IMR-90 (cell line): ENCODE measurements at regions not wholly inside any gene's neighbourhood (a gene's known extent, or its start where the extent isn't known, plus 50 kb on each side); places are given as distances from the start of the nearest gene placed in this dataset.

Experiments
- ATAC-seq: fragments of 200-7000 bp; cut with Tn5 transposase; 2 replicates; pipeline ENCODE4 v1.9.1; 2020; ENCODE audit warnings: low read depth, mild to moderate bottlenecking, moderate library complexity
- BruUV-seq: library from RNA; stranded (reverse); fragments of 400-500 nt; replicated peaks from 2 replicates; lab custom pipeline; 2021; lab: Mats Ljungman, UMichigan
- CTCF ChIA-PET: fragments of 300-600 bp; formaldehyde crosslinking; extraction: SDS; loops from one replicate; lab custom pipeline; 2021; ENCODE audit warnings: antibody characterized with exemption; lab: Yijun Ruan, JAX
- POLR2A ChIA-PET: fragments of 300-600 bp; sonication (Branson Sonifier 250); formaldehyde crosslinking; loops from one replicate; lab custom pipeline; 2022; ENCODE audit warnings: antibody characterized with exemption; ENCODE audit not compliant: unreplicated experiment; lab: Charles Lee
- DNase-seq: peaks from one replicate; pipeline ENCODE4 v3.0.0; 2013
- H2AFZ ChIP-seq: replicated peaks from 2 replicates; pipeline ENCODE3; 2013; ENCODE audit warnings: low read length, mild to moderate bottlenecking; ENCODE audit not compliant: poor library complexity
- H2AK5ac ChIP-seq: 2 replicates; pipeline ENCODE4 v1.6.1; 2013; ENCODE audit warnings: low read depth, low read length, inconsistent platforms
- H2AK9ac ChIP-seq: replicated peaks from 2 replicates; pipeline ENCODE3; 2013; ENCODE audit warnings: mild to moderate bottlenecking, low read depth, low read length, moderate library complexity; ENCODE audit not compliant: poor library complexity
- H2BK120ac ChIP-seq: 2 replicates; pipeline ENCODE4 v1.6.1; 2013; ENCODE audit warnings: low read depth, low read length, inconsistent platforms
- H2BK15ac ChIP-seq: 3 replicates; pipeline ENCODE4 v1.6.1; 2013; ENCODE audit warnings: low read depth, low read length, inconsistent platforms
- H2BK20ac ChIP-seq: 2 replicates; pipeline ENCODE4 v1.6.1; 2013; ENCODE audit warnings: low read depth, mild to moderate bottlenecking, inconsistent platforms, low read length, moderate library complexity
- H2BK5ac ChIP-seq: 2 replicates; pipeline ENCODE4 v1.6.1; 2013; ENCODE audit warnings: mild to moderate bottlenecking, low read depth, low read length, inconsistent platforms; ENCODE audit not compliant: poor library complexity, severe bottlenecking
- H3K14ac ChIP-seq: replicated peaks from 2 replicates; pipeline ENCODE4 v1.6.1; 2013; ENCODE audit warnings: low read depth, low read length, inconsistent platforms
- H3K18ac ChIP-seq: 2 replicates; pipeline ENCODE4 v1.6.1; 2013; ENCODE audit warnings: low read depth, low read length, control low read depth
- H3K23ac ChIP-seq: 2 replicates; pipeline ENCODE4 v1.6.1; 2013; ENCODE audit warnings: low read depth, low read length, inconsistent platforms
- H3K27ac ChIP-seq: 2 replicates; pipeline ENCODE4 v1.5.1; 2013; ENCODE audit warnings: mild to moderate bottlenecking, control low read depth, low read length; ENCODE audit not compliant: insufficient read depth
- H3K27me3 ChIP-seq: 2 replicates; pipeline ENCODE4 v1.6.1; 2013; ENCODE audit warnings: low read length; ENCODE audit not compliant: control insufficient read depth, insufficient read depth
- H3K36me3 ChIP-seq: 2 replicates; pipeline ENCODE4 v1.6.1; 2013; ENCODE audit warnings: low read length, mixed read lengths; ENCODE audit not compliant: control insufficient read depth, insufficient read depth
- H3K4ac ChIP-seq: 2 replicates; pipeline ENCODE4 v1.6.1; 2013; ENCODE audit warnings: low read depth, low read length, inconsistent platforms
- H3K4me1 ChIP-seq: 2 replicates; pipeline ENCODE4 v1.6.1; 2013; ENCODE audit warnings: low read length, mixed read lengths; ENCODE audit not compliant: control insufficient read depth, insufficient read depth
- H3K4me2 ChIP-seq: 2 replicates; pipeline ENCODE4 v1.6.1; 2013; ENCODE audit warnings: low read depth, mild to moderate bottlenecking, control low read depth, low read length, moderate library complexity
- H3K4me3 ChIP-seq: 2 replicates; pipeline ENCODE4 v1.5.1; 2013; ENCODE audit warnings: low read depth, mild to moderate bottlenecking, control low read depth, low read length, moderate library complexity; ENCODE audit not compliant: insufficient read depth
- H3K56ac ChIP-seq: 2 replicates; pipeline ENCODE4 v1.6.1; 2013; ENCODE audit warnings: low read length, inconsistent platforms; ENCODE audit not compliant: insufficient read depth; ENCODE audit errors: extremely low read depth
- H3K79me1 ChIP-seq, 2 experiments: 2 replicates each; pipeline ENCODE4 v1.6.1; 2013; ENCODE audit warnings: low read length in 2 of 2, inconsistent platforms in 1 of 2, low read depth in 1 of 2
- H3K9ac ChIP-seq: 2 replicates; pipeline ENCODE4 v1.6.1; 2013; ENCODE audit warnings: low read depth, low read length, control low read depth
- H3K9me1 ChIP-seq: 2 replicates; pipeline ENCODE4 v1.6.1; 2013; ENCODE audit warnings: low read length, inconsistent platforms; ENCODE audit not compliant: insufficient read depth
- H3K9me3 ChIP-seq: 2 replicates; pipeline ENCODE4 v1.6.1; 2013; ENCODE audit warnings: low read length; ENCODE audit not compliant: control insufficient read depth, insufficient read depth
- H4K20me1 ChIP-seq: 2 replicates; pipeline ENCODE4 v1.6.1; 2013; ENCODE audit warnings: low read length, inconsistent platforms; ENCODE audit not compliant: insufficient read depth
- H4K5ac ChIP-seq: 2 replicates; pipeline ENCODE4 v1.6.1; 2013; ENCODE audit warnings: mild to moderate bottlenecking, low read depth, low read length, control low read depth
- H4K8ac ChIP-seq, 2 experiments: 2 replicates each; pipeline ENCODE4 v1.6.1; 2013; ENCODE audit warnings: low read depth in 2 of 2, low read length in 2 of 2, control low read depth in 1 of 2, inconsistent platforms in 1 of 2
- H4K91ac ChIP-seq: 2 replicates; pipeline ENCODE4 v1.6.1; 2013; ENCODE audit warnings: low read depth, low read length, inconsistent platforms; ENCODE audit not compliant: insufficient read depth
- CEBPB ChIP-seq: IDR thresholded peaks from 2 replicates; pipeline ENCODE4 v1.6.1; 2012; ENCODE audit warnings: low read depth, low read length, improper control_type of control experiment
- CHD1 ChIP-seq: IDR thresholded peaks from 2 replicates; pipeline ENCODE4 v1.6.1; 2012; ENCODE audit warnings: low read depth, low read length, improper control_type of control experiment
- MAZ ChIP-seq: IDR thresholded peaks from 2 replicates; pipeline ENCODE4 v1.6.1; 2012; ENCODE audit warnings: low read depth, mild to moderate bottlenecking, low read length, improper control_type of control experiment, moderate library complexity, borderline replicate concordance
- MXI1 ChIP-seq: IDR thresholded peaks from 2 replicates; pipeline ENCODE4 v1.6.1; 2012; ENCODE audit warnings: low read depth, mild to moderate bottlenecking, low read length, moderate library complexity, borderline replicate concordance
- NFE2L2 ChIP-seq: fragments of 150-350 bp; IDR thresholded peaks from 2 replicates; pipeline ENCODE4 v1.6.1; 2016; ENCODE audit warnings: low read depth, mild to moderate bottlenecking, low read length
- RCOR1 ChIP-seq: IDR thresholded peaks from 2 replicates; pipeline ENCODE4 v1.6.1; 2012; ENCODE audit warnings: mild to moderate bottlenecking, low read length, improper control_type of control experiment; ENCODE audit not compliant: insufficient replicate concordance
- RFX5 ChIP-seq: IDR thresholded peaks from 2 replicates; pipeline ENCODE4 v1.8.0; 2012; ENCODE audit warnings: low read depth, mild to moderate bottlenecking, low read length, moderate library complexity
- SMC3 ChIP-seq: fragments of 150-350 bp; IDR thresholded peaks from 2 replicates; pipeline ENCODE4 v1.6.1; 2016; ENCODE audit warnings: low read depth, mild to moderate bottlenecking, antibody characterized with exemption, low read length, moderate library complexity
- WGBS, 2 experiments: methylation state at CpG; one replicate each; pipeline versions ENCODE4 v1.1.5 to v1.1.7; 2013; ENCODE audit warnings: missing lambda C conversion rate in 2 of 2; ENCODE audit not compliant: insufficient read length in 1 of 2; ENCODE audit errors: extremely low coverage in 2 of 2; 5-methylcytosine and 5-hydroxymethylcytosine counted together
- dilution Hi-C: fragments of 300-500 bp; cut with HindIII; formaldehyde crosslinking; loops from one replicate; pipeline ENCODE4 v1.14.3; 2018; ENCODE audit warnings: low sequenced_read_pairs; ENCODE audit not compliant: unreplicated experiment
- in situ Hi-C: fragments of 300-500 bp; cut with MboI; formaldehyde crosslinking; loops from 3 replicates; pipeline ENCODE4 v1.14.3; 2019; ENCODE audit warnings: low sequenced_read_pairs, inconsistent platforms, mixed read lengths
- intact Hi-C: fragments of 100-400 bp; cut with micrococcal nuclease; formaldehyde crosslinking; loops from 2 replicates; pipeline ENCODE4 v1.10.0; 2022
- TF ChIP-seq, protein P1 (sequence below): fragments of 150-350 bp; IDR thresholded peaks from 2 replicates; pipeline ENCODE4 v1.6.1; 2016; ENCODE audit warnings: low read depth, mild to moderate bottlenecking, low read length, moderate library complexity, borderline replicate concordance
- TF ChIP-seq, protein P2 (sequence below): conservative IDR thresholded peaks from 2 replicates; pipeline ENCODE4 v1.5.1; 2012; ENCODE audit warnings: mild to moderate bottlenecking, low read depth, low read length, improper control_type of control experiment
- TF ChIP-seq, protein P3 (sequence below): fragments of 150-350 bp; IDR thresholded peaks from 2 replicates; pipeline ENCODE4 v1.6.1; 2017; ENCODE audit warnings: mild to moderate bottlenecking, antibody characterized with exemption, low read length, low read depth

GRCh38 chr2:186345745-186346144, 140.3 kb upstream of the ZC3H15 start:
- CTCF ChIA-PET, result interaction anchor here (0.8 kb wide), 1 partner anchor 1247 kb away, joined by 3 read pairs; no protein-coding TSS in a partner anchor
- no TSS peak for BruUV-seq
- dilution Hi-C loops, result no loop called here

More at GRCh38 chr2:186345745-186346144, 140.3 kb upstream of the ZC3H15 start:
- Histone ChIP-seq H3K14ac (no peak overlapping the region), H3K56ac (no peak overlapping the region), H4K20me1 (no peaks in the 10 kb centered on the region), H2AK5ac (no peak overlapping the region), H2BK20ac (no peak overlapping the region), H2BK15ac (no peak overlapping the region), H4K8ac (no peak overlapping the region), H3K79me1 (no peaks in the 10 kb centered on the region), H3K4ac (no peak overlapping the region), H3K36me3 (no peaks in the 10 kb centered on the region), H4K5ac (no peak overlapping the region), H3K9ac (no peak overlapping the region), H3K27ac (no peak overlapping the region), H3K4me3 (no peak overlapping the region), H2BK5ac (no peak overlapping the region), H3K9me3 (no peaks in the 10 kb centered on the region), H3K18ac (no peak overlapping the region), H3K27me3 (no peaks in the 10 kb centered on the region), H3K4me1 (no peaks in the 10 kb centered on the region), H4K91ac (no peak overlapping the region), H3K9me1 (no peaks in the 10 kb centered on the region), H3K4me2 (no peak overlapping the region), H2AK9ac (no peak overlapping the region), H2AFZ (no peak overlapping the region), H3K23ac (no peak overlapping the region), H2BK120ac (no peak overlapping the region)
- WGBS, 2 experiments, result no CpG with 5 or more reads among the region's 5 CpGs
- intact Hi-C loops (no loop called here), in situ Hi-C loops (no loop called here)
- DNase-seq (no peak), ATAC-seq (no peak)
- POLR2A ChIA-PET, result no interaction called here
- TF ChIP-seq, protein P1, sequence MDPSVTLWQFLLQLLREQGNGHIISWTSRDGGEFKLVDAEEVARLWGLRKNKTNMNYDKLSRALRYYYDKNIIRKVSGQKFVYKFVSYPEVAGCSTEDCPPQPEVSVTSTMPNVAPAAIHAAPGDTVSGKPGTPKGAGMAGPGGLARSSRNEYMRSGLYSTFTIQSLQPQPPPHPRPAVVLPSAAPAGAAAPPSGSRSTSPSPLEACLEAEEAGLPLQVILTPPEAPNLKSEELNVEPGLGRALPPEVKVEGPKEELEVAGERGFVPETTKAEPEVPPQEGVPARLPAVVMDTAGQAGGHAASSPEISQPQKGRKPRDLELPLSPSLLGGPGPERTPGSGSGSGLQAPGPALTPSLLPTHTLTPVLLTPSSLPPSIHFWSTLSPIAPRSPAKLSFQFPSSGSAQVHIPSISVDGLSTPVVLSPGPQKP, result no peak
- no peak for TF ChIP-seq CHD1
- TF ChIP-seq, protein P2, sequence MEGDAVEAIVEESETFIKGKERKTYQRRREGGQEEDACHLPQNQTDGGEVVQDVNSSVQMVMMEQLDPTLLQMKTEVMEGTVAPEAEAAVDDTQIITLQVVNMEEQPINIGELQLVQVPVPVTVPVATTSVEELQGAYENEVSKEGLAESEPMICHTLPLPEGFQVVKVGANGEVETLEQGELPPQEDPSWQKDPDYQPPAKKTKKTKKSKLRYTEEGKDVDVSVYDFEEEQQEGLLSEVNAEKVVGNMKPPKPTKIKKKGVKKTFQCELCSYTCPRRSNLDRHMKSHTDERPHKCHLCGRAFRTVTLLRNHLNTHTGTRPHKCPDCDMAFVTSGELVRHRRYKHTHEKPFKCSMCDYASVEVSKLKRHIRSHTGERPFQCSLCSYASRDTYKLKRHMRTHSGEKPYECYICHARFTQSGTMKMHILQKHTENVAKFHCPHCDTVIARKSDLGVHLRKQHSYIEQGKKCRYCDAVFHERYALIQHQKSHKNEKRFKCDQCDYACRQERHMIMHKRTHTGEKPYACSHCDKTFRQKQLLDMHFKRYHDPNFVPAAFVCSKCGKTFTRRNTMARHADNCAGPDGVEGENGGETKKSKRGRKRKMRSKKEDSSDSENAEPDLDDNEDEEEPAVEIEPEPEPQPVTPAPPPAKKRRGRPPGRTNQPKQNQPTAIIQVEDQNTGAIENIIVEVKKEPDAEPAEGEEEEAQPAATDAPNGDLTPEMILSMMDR, result no peak
- no peak for TF ChIP-seq RCOR1
- TF ChIP-seq CEBPB, result no peak
- TF ChIP-seq, protein P3, sequence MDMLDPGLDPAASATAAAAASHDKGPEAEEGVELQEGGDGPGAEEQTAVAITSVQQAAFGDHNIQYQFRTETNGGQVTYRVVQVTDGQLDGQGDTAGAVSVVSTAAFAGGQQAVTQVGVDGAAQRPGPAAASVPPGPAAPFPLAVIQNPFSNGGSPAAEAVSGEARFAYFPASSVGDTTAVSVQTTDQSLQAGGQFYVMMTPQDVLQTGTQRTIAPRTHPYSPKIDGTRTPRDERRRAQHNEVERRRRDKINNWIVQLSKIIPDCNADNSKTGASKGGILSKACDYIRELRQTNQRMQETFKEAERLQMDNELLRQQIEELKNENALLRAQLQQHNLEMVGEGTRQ, result no peak
- no peak for TF ChIP-seq MAZ
- no peak for TF ChIP-seq SMC3
- TF ChIP-seq NFE2L2, result no peak
- TF ChIP-seq RFX5, result no peak
- no peak for TF ChIP-seq MXI1
